Stimulated activated CD4-positive, alpha-beta T cell treated with anti-CD3 and anti-CD28 coated beads, Interleukin-12 subunit alpha, Interleukin-12 subunit beta, amount 100 ng/mL, for 24 hours (primary cell): ENCODE measurements at regions not wholly inside any gene's neighbourhood (a gene's known extent, or its start where the extent isn't known, plus 50 kb on each side); places are given as distances from the start of the nearest gene placed in this dataset.

Experiments used
- DNase-seq, 2 experiments: peaks; one replicate each; pipeline ENCODE4 v3.0.0-alpha.2; 2020; ENCODE audit warnings: low read depth in 2 of 2

DNA sequence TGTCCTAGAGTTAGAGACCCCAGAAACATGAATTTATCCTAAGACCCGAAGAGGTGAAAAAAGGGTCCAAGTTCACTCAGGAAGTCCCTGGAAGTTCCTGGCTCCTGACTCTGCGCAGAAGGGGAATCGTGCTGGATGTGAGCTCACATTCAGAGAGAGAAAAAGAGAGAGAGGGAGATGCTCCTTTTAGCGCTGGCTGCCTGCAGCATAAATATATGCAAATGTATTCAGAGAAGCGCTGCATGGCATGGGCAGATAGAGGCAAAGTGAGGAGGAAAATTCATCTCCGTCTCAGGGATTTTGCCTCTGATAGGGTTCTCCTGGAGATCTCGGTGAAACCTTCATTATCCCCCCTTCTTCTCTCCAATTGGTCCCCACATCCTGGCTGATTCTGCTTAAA lies 517.2 kb downstream of the MN1 start:
- no peak for DNase-seq

DNA sequence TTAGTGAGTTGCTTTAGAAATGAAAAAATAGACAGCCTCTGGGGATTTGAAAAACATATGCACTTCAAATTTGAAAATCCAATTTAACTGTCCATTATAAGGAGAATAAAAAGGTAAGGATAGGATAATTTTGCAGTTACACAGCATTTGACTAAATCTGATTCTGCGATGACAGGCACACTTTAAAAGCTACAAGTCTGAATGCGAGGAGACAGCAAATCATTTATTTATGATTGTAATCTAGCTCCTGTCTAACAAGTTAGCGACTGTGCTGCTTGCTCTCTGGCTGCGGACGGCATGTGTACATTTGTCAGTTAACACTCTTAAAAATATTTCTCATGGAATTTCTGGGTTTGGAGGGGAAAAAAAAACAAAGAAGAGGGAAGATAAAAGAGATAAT lies 514.8 kb downstream of the MN1 start:
- DNase-seq, result no peak

DNA sequence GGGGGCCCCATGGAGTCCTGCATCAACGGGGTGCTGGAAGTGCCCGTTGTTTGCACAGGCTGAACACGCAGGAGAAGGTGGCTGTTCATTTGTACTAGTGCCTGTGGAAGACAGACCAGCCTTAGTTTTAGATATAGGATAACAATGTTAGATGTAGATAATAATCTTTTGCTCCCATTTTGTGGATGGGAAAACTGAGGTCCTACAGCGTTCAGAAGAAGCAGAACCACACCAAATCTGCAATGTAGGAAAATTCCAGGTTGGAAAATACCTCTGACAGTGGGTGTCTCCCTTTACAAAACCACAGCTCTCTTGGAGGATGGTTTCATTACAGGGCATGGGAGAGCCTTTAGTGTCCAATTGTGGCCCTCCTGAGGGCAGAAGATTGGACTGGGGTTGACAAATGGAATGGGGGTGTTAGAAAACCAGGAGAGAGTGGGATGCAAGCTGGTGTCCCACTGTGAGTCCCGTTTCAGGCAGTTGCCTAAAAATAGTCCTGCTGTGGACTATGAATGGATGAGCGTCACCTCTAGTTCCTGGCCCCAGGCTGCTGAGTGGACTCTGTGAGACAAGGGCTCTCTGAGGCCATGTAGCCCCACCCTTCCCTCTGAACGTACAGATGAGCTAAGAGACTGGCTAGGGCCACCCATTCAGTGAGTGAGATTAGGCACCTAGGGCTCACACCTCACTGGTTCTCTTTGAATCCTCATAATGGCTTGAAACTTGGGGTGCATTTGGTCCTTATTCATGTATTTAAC lies 508.8 kb downstream of the MN1 start:
- DNase-seq, result no peak

DNA sequence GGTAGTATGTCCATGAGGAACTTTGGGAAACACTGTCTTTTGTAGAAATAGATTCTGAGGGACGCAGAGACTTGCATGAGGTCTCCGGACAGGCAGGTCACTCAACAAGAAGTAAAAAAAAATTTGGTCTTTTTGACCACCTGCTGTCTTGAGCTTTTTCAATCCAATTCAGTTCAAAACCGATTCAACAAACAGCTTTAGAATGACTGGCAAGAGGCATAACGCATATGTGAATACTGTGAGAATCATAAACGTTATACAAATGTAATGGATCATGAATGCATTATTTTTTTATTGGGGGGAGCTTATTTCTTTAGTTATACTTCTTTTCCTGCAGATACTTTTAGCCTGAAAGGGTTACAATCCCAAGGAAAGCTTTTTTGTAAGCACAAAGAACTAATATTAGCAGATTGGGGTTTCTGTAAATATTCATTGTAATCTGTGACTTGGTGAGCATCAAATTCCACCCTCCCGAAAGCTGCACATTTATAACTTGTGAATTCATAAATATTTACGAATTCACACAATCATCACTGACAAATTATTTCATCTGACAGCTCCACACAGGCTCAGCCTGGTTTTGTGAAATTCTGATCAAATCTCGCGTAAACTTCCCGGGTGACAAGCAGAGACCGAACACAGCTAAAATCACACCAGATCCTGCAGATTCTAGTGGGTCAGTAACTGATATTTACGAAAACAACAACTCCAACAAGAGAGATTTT lies 507.7 kb downstream of the MN1 start:
- no peak for DNase-seq

DNA sequence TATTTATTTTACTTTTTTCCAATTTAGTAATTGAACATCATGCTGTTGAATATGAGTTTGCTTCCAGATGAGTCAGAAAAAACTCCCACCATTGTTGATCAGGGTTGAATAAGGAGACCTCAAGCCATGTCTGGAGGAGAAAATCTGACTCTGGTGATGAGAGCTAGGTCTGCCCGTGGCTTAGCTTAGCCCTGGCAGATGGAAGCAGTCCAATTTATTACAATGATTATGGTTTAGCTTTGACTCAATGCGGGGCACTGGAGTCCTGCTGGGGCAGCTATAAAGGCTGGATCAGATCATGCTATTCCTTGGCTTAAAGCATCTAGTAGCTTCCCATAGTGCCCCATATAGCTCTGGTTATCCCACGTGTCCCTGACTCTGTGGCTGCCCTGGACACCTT lies 506.5 kb downstream of the MN1 start:
- no peak for DNase-seq

DNA sequence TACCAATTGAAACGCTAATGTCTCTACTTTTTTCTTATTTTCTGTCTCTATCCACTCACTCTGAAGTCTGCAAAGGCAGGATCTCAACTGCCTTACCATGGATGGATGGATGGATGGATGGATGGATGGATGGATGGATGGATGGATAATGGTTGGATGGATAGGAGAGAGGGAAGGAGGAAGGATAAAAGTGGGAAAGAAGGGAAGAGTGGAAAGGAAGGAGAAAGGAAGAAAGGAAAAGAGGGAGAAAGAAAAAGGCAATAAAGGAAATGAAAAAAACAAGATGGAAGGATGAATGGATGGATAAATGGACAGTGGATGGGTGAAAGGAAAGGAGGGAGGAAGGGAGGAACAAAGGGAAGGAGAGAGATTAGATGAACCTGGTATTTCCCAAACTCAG lies 506.0 kb downstream of the MN1 start:
- no peak for DNase-seq

DNA sequence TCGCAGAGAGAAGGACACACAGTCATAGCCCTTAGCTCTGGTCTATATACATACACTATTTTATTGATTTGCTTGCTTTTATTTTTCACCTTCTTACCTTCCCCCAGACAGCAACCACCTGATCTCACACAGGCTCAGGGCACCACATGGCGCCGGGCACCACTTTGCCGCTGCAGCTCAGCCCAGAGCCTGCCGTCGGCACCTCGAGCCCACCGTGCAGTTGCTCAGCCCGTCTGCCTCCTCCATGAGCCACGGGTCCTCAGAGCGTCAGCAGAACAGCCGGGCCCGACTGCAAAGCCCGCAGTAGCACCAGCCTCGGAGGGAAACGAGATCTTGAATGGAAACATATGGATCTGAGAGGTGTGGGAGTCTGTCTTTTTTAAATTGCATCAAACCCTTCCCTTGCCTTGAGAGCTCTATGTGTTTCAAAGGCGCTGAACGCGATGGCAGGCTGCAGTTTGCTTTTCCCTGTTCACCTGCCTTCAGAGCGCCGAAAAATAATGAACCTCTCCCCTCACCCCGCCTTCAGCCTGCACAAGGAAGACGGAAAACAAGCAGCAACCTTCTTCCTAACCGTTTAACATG lies 505.4 kb downstream of the MN1 start:
- no peak for DNase-seq

DNA sequence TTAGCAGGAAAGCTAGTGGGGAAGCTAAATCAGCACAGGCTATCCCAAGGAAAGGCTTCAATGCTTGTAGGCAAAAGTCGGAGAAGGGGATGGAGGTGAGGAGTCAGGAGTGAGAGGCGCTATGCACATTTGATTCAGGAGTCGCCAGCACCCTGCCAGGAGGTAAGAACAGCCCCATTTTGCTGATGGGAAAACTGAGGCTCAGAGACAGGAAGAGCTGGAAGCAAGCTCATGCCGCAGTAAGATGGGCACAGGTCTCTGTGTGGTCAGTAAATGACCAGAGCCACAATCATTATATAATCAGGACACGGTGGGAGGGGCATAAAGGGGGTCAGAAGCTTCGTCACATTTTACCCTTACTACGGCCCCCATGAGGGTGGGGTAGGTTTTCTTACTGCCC lies 504.4 kb downstream of the MN1 start:
- DNase-seq, result no peak

DNA sequence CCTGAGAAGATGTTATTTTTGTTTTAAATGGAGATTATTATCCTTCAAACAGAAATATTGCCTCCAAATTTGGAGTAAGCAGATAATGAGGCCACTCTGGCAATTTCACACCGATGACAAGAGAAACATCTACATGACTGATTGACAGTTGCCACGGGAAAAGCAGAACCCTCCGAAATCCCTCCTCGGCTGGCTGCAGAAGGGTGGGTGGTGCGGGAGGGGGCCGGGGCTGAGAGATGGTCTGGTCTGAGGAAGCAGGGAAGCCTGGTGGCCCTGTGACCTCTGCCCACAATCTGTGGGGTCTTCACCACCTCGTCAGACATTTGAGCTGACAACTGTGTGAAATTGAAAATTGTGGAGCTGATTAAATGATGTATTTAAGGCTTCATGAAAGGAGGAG lies 503.2 kb downstream of the MN1 start:
- no peak for DNase-seq

DNA sequence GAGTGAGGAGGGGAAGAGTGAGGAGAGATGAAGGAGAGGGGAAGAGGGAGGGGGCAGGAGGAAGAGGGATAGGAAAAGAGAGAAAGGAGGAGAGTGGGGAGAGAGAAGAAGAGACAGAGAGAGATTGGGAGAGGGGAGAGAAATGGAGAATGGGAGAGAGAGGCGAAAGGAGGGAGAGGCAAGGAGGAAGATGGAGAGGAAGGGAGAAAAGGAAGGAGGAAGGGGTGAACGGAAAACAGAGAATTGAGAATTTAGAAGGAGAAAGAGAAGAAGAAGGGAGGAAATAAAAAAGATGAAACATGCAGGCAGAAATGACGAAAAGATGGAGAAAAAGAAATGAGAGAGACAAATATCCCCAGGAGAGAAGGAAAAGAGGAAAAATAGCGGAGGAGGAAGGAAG lies 502.8 kb downstream of the MN1 start:
- no peak for DNase-seq

DNA sequence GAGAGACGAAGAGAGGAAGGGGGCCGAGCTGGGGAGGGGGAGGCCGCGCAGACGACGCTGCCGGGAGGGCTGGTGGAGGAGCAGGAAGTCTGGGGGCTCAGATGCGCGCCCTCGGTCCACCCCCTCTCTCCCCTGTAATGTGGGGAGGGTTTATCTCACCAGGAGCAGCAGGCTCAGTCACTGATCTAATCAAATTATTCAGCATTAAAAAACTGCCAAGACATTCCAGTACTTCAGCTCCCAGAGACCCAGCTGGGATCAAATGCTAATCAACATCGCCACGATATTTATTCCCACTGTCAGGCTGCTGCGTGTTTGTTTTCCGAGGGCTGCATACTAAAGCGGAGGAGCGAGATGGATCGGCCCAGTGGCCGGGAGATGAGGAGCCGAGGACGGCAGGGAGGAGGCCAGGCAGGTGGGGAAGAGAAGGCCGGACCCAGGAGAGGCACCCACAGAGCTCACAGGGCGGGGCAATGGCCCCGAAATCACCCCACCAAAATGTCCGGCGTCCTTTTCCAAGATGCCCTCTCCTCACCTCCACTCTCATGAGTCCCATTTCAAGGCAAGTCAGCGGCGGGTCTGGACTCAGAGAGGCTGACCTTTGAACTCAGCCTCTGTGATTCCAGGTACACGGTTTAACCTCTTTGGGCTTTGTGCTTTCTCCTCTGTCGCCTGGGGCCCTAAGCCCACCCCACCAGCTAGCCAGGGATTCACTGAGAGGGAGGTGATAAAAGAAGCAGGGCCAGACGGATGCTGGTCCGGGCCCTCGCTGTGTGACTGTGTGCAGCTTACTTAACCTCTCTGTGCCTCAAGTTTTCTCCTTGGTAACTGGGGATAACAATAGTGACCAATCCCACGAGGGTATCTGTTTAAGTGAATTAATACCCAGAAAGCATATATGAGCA lies 502.1 kb downstream of the MN1 start:
- no peak for DNase-seq

DNA sequence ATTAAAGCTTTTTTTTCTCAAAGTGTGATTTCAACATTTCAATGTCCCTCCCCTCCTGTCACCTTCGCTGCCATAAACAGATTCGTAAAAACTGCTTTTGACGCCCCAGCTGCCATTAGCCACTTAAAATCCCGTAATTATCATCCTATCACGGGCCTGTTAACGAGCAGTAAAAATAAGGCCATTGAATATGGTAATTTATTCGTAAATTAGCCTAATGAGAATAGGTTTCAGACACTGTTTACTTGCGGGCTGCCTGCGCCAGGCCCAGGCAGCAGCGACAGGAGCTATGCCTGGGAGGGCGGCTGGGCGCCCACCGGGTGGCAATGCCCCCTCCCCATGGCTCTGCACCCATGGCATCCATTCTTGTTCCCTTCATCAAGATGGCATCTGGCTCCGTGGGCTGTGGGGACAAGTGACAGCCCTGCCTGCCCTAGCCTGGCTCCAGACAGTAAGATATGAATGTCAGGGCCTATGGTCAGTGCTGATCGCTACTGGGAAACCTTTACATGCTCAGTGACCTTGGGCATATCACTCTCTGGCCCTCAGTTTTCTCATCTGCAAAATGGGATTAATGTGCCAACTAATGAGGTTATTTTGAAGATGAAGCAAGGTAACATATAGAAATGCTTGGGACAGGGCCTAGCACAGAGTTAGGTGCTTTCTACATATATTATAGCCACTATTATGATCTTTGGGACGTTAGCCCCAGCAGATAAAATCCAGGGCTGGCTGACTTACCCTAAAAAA lies 500.8 kb downstream of the MN1 start:
- DNase-seq, result no peak

DNA sequence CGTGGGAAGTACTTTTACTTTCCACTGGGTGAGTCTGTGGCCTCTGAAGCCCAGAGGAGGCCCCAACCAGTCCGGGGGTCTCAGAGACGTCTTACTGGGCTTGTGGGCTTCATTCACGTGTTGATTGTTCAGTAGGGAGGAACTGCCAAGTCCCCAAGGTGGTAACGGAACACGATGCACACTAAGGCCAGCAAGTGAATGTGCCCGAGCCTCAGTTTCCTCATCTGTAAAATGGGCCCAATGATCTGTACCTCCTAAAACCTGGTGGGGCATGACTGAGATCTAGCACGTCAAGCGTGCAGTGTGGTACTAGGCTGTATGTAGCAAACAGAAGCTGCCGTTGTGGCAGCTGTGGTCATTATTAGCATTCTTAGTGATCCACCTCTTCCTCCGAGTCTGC lies 499.1 kb downstream of the MN1 start:
- DNase-seq, result no peak

DNA sequence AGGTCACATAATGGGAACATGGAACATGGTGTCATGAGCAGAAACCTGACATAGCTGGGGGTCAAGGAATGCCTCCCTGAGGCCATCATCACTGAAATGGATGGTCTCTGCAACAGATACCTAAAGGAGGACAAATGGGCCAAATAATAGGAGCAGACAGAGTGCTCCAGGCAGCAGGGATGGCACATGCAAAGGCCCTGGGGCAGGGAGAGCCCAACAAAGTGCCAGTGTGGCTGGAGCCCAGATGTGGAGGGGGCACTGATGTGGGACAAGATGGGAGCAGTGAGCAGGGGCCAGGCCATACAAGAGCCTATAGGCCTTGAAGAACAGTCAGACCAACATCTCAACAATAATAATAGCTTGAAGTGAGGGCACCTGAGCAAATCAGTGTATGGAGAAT lies 497.8 kb downstream of the MN1 start:
- DNase-seq, result no peak

DNA sequence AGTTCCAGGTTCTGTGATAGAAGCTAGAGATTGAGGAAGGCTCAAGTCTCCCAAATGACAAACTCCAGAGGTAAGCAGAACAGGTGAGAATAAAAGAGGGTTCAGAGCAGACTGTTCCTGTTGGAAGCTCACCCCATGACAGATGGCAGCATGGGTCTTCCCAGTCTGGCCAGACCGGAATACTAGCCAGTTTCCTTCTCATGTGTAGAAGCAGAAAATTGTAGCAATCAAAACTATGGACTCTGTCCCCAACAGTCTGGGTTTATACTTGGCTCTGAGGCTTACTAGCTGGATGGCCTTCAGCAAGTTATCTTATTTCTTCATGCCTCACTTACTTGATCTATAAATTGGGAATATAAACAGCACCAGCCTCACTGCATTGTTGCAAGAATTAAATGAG lies 494.8 kb downstream of the MN1 start:
- no peak for DNase-seq

DNA sequence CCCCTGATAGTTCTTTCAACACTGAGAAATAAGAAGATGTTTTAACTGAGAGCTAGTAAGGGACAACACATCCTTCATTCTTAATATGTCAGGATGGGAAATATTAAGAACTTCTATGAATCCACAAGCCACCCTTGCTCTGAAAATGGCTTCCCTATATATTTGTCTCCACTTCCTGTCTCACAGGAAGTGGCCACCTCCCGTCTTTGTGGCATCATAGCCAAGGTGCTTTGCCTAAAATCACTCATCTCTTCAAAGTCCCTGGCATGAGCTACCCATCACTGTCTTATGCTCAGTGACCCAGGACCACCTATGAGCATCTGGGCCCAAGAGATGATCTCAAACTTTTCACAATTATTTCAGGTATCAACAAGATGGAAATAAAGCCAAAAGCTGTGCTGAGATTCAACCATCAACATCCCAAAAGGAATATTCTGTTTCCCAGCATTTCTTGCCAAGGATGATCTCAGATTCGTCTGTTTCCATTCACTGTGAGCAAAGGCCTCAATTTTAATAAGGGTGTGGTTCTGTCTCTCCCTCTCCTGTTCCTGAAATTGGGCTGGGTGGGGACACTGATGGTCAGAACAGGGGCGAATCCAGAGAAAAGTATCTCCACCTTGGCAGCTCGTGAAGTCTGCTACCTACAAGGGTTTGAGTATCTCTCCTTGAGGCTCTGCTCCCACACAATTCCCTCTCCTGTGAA lies 493.9 kb downstream of the MN1 start:
- no peak for DNase-seq

DNA sequence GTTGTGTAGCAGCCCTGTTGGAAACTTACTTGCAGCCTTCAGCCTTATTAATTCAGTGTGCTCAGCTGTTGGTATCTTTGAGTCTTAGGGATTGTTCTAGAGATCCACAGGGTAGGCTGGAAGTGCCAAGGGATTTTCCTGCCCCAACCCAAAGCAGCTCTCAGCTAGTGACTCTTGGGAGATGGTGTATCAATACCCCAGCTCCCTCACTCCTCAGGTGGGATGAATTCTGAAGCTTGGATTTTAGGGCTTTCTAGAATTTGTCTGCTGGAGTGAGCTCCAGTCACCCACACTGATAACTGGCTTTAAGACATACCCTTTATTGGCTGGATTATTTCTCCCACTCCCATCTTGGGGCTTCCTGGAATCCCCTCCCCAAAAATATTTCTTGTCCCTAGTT lies 493.0 kb downstream of the MN1 start:
- DNase-seq, result no peak

DNA sequence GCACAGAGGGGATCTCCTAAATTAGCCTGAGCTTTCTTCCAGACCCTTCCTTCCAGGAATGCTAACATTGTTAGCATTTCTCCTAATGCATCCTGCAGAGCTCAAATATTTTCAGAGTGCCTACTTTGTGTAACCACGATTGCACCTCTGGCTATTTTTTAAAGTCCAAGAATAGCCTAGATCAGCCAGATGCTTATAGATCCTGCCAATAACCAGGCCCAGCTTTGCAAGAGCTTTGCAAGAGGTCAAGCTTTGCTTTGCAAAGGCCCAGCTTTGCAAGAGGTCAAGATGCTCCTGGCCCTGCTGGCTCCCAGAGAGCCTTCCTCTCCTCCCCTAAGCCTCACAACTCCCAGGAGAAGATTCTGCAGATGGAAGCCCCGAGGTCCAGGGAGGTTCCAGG lies 491.9 kb downstream of the MN1 start:
- no peak for DNase-seq

DNA sequence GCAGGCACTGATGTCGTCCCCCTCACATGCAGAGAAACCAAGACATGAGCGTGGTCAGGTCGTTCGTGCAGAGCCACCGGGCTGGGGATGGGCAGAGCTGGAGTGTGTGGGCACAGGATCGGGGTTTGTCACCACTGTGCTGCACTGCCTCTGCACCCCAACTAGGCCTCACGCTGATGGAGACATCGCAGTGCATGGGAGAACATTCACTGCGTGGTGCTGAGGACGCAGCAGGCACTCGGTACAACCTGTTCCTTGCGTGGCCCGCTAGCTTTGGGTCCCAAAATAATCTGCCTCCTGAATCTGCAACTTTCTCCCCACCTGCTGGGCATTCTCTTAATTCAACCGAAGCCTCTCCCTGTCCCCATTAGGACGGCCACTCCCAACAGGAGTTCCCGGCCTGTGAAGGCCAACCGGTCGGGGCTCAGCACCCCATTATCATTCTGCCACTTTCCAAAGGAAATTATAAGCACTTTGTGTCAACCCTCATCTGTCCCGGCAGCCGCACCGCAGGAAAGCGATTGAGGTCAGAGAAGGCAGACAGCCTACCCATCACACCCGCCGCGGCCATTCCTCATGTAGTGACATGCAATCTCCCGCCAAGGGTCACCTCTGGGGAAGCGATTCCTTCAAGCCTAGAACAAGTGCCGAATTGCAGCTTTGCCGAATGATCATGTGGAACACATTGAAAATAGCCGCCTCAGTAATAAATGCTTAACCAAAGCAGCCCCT lies 490.4 kb downstream of the MN1 start:
- DNase-seq, result no peak
